Caco-2 (cell line): ENCODE measurements at regions not wholly inside any gene's neighbourhood (a gene's known extent, or its start where the extent isn't known, plus 50 kb on each side); places are given as distances from the start of the nearest gene placed in this dataset.

Source experiments
- BruUV-seq: library from RNA; stranded (reverse); fragments of 400-500 nt; replicated peaks from 2 replicates; lab custom pipeline; 2021; lab: Mats Ljungman, UMichigan
- CTCF ChIA-PET: fragments of 300-600 bp; sonication (Branson Sonifier 250); formaldehyde crosslinking; loops from one replicate; lab custom pipeline; 2022; ENCODE audit warnings: antibody characterized with exemption; lab: Charles Lee
- POLR2A ChIA-PET: fragments of 300-600 bp; sonication (Branson Sonifier 250); formaldehyde crosslinking; loops from one replicate; lab custom pipeline; 2022; ENCODE audit warnings: antibody characterized with exemption; lab: Charles Lee
- DNase-seq, 2 experiments: peaks; one replicate each; pipeline versions ENCODE4 v3.0.0 to v3.0.0-alpha.2; 2020 to 2022
- H3K27me3 ChIP-seq: replicated peaks from 2 replicates; pipeline ENCODE4 v1.6.0; 2011; ENCODE audit warnings: low read length; ENCODE audit not compliant: control insufficient read depth, insufficient read depth
- H3K36me3 ChIP-seq: 2 replicates; pipeline ENCODE4 v1.5.1; 2011; ENCODE audit warnings: low read length; ENCODE audit not compliant: control insufficient read depth, insufficient read depth
- H3K4me1 ChIP-seq: fragments of 250-450 bp; sonication (Bioruptor Pico); 2 replicates; pipeline ENCODE4 v1.5.1; 2020; ENCODE audit warnings: mild to moderate bottlenecking
- H3K4me3 ChIP-seq: 2 replicates; pipeline ENCODE4 v1.5.1; 2011; ENCODE audit warnings: low read depth, mild to moderate bottlenecking, control low read depth, low read length
- H3K9me3 ChIP-seq: fragments of 250-450 bp; sonication (Bioruptor Pico); 2 replicates; pipeline ENCODE4 v1.5.1; 2020; ENCODE audit warnings: mild to moderate bottlenecking, moderate library complexity
- H3K27ac Mint-ChIP-seq: one replicate; pipeline ENCODE4 v1.8.0; 2022; ENCODE audit warnings: mixed read lengths; ENCODE audit not compliant: unreplicated experiment
- H3K27me3 Mint-ChIP-seq: one replicate; pipeline ENCODE4 v1.8.0; 2022; ENCODE audit warnings: mixed read lengths; ENCODE audit not compliant: insufficient read depth, unreplicated experiment
- H3K36me3 Mint-ChIP-seq: one replicate; pipeline ENCODE4 v1.8.0; 2022; ENCODE audit warnings: mild to moderate bottlenecking, mixed read lengths; ENCODE audit not compliant: insufficient read depth, unreplicated experiment
- H3K4me1 Mint-ChIP-seq: one replicate; pipeline ENCODE4 v1.8.0; 2022; ENCODE audit warnings: low read depth, mixed read lengths; ENCODE audit not compliant: unreplicated experiment
- H3K4me3 Mint-ChIP-seq: one replicate; pipeline ENCODE4 v1.8.0; 2022; ENCODE audit warnings: mild to moderate bottlenecking, moderate library complexity, mixed read lengths; ENCODE audit not compliant: unreplicated experiment
- H3K9me3 Mint-ChIP-seq: one replicate; pipeline ENCODE4 v1.8.0; 2022; ENCODE audit warnings: mixed read lengths; ENCODE audit not compliant: unreplicated experiment
- intact Hi-C: fragments of 100-400 bp; cut with micrococcal nuclease; formaldehyde crosslinking; loops from one replicate; pipeline ENCODE4 v1.10.0; 2022; ENCODE audit not compliant: unreplicated experiment
- TF ChIP-seq, protein P1 (sequence below), 2 experiments: fragments of 200-600 bp in 1 of 2; IDR thresholded peaks; 1 replicate in 1 of 2; 2 replicates in 1 of 2; pipeline versions ENCODE4 v1.5.1 to v1.8.0; 2011 to 2022; ENCODE audit warnings: antibody characterized with exemption in 1 of 2, control low read depth in 1 of 2, inconsistent platforms in 1 of 2, low read depth in 1 of 2, low read length in 1 of 2, mild to moderate bottlenecking in 1 of 2, moderate library complexity in 1 of 2; ENCODE audit not compliant: insufficient read depth in 1 of 2, severe bottlenecking in 1 of 2, unreplicated experiment in 1 of 2

DNA sequence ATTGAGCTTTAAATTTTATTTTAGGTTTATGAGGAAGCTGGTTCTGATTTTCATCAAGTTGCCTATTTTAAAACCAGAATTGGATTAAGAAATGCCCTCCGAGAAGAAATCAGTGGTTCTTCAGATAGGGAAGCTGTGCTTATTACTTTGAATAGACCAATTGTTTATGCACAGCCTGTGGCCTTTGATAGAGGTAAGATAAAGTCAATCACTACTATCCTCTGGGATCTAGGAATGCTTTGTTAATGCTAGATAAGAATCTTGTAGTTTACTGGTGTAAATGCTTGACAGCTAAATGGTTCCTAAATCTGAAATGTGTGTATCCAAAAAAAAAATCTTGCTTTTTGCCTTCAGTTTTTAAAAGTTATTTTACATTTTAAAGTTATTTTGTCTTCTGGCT, 73.0 kb upstream of the ADAD1 start:
- CTCF ChIA-PET, result no interaction called here

DNA sequence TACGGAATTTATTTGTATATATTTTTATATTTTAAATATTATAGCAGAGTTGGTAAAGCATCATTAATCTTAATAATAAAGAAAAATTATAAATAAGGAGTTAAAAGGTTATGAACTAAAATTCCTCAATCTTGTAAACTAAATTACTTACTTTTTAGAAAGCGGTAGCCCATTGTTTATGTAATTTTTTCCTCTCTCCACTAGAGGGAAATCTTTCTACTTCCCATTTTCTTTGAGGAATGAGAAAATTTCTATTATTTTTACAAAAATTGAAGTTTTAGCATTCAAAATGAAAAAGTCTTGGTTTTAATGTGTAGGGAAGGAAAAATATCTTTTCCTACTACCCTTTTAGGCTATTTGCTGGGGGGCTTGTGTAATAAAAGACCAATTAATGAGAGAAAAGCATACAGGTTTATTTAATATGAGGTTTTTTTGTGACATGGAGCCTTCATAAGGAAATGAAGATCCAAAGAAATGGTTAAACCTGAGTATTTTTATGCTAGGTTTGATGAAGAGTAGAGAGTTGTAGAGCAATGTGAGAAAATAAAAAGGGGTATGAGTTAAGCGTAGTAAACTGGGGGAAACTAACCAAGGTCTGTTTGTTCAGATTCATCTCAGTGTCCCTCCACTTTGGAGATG, 68.7 kb upstream of the ADAD1 start:
- no peaks in the 10 kb centered on the region for H3K36me3 Mint-ChIP-seq
- no peaks in the 10 kb centered on the region for H3K9me3 Mint-ChIP-seq
- no TSS peak for BruUV-seq
- POLR2A ChIA-PET, result no interaction called here
- H3K27me3 ChIP-seq, result no peaks in the 10 kb centered on the region
- no peak overlapping the region for H3K27ac Mint-ChIP-seq
- H3K9me3 ChIP-seq, result no peaks in the 10 kb centered on the region
- no peaks in the 10 kb centered on the region for H3K36me3 ChIP-seq
- TF ChIP-seq, protein P1, sequence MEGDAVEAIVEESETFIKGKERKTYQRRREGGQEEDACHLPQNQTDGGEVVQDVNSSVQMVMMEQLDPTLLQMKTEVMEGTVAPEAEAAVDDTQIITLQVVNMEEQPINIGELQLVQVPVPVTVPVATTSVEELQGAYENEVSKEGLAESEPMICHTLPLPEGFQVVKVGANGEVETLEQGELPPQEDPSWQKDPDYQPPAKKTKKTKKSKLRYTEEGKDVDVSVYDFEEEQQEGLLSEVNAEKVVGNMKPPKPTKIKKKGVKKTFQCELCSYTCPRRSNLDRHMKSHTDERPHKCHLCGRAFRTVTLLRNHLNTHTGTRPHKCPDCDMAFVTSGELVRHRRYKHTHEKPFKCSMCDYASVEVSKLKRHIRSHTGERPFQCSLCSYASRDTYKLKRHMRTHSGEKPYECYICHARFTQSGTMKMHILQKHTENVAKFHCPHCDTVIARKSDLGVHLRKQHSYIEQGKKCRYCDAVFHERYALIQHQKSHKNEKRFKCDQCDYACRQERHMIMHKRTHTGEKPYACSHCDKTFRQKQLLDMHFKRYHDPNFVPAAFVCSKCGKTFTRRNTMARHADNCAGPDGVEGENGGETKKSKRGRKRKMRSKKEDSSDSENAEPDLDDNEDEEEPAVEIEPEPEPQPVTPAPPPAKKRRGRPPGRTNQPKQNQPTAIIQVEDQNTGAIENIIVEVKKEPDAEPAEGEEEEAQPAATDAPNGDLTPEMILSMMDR (IDR thresholded peaks at IDR 0.05; ENCODE audit: insufficient read depth in 1 of 2, low read depth in 1 of 2, low read length in 1 of 2, severe bottlenecking in 1 of 2, unreplicated experiment in 1 of 2), result peak in 1 of 2 experiments; percentile 47
- no peaks in the 10 kb centered on the region for H3K27me3 Mint-ChIP-seq
- no peak for DNase-seq
- no peak overlapping the region for H3K4me3 Mint-ChIP-seq
- intact Hi-C loops, result loop anchor here (1.0 to 2.0 kb wide), 2 partner anchors 141 to 267 kb away; no protein-coding TSS in a partner anchor
- CTCF ChIA-PET, result no interaction called here
- no peaks in the 10 kb centered on the region for H3K4me1 Mint-ChIP-seq
- no peak overlapping the region for H3K4me3 ChIP-seq
- H3K4me1 ChIP-seq, result no peaks in the 10 kb centered on the region

More for the DNA sequence above, 73.0 kb upstream of the ADAD1 start:
- H3K27me3 Mint-ChIP-seq, result no peaks in the 10 kb centered on the region
- no peaks in the 10 kb centered on the region for H3K36me3 ChIP-seq
- H3K4me1 ChIP-seq, result no peaks in the 10 kb centered on the region
- H3K36me3 Mint-ChIP-seq, result peaks cover 19% of the 10 kb centered on the region
- no peaks in the 10 kb centered on the region for H3K9me3 ChIP-seq
- POLR2A ChIA-PET, result no interaction called here
- H3K27me3 ChIP-seq, result no peaks in the 10 kb centered on the region
- no peak overlapping the region for H3K4me3 ChIP-seq
- TF ChIP-seq, protein P1 (IDR thresholded peaks at IDR 0.05; ENCODE audit: insufficient read depth in 1 of 2, low read depth in 1 of 2, low read length in 1 of 2, severe bottlenecking in 1 of 2, unreplicated experiment in 1 of 2), result no peak
- no TSS peak for BruUV-seq
- H3K9me3 Mint-ChIP-seq, result no peaks in the 10 kb centered on the region
- intact Hi-C loops, result no loop called here
- H3K27ac Mint-ChIP-seq, result no peak overlapping the region
- no peak overlapping the region for H3K4me3 Mint-ChIP-seq
- no peaks in the 10 kb centered on the region for H3K4me1 Mint-ChIP-seq
- no peak for DNase-seq

DNA sequence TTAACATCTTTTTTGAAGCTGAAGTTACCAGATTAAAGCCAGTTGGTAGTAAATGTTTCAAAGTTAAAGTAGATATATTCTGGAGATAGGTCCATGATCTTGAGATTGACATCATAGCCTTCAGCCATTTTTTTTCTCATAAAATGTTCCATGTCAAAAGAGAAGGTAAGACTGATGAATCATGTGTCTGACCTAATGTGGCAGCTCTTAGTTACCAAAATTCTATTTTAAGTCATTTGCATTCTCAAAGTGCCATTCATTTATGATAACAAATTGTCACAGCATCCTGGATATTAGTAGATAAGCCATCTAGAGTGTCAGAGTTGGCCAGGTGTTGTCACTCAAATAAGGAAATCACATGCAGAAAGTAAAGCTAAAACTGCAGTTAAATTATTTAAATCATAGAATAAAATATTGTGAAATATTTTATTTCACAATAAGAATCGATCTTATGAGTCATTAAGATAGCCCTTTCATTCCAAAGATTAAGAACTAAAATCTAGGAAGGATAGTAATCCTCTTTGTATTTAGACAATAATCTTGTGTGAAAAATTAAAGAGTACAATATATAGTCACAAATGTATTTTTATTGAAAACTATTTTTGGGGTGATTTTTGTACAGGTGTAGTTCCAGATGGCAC, 65.7 kb upstream of the ADAD1 start:
- no TSS peak for BruUV-seq
- H3K36me3 ChIP-seq, result no peaks in the 10 kb centered on the region
- no peaks in the 10 kb centered on the region for H3K4me1 ChIP-seq
- Mint-ChIP-seq H3K27ac (no peak overlapping the region), H3K4me3 (no peak overlapping the region), H3K9me3 (no peaks in the 10 kb centered on the region), H3K27me3 (no peaks in the 10 kb centered on the region), H3K36me3 (no peaks in the 10 kb centered on the region), H3K4me1 (no peaks in the 10 kb centered on the region)
- ChIA-PET POLR2A (no interaction called here), CTCF (no interaction called here)
- H3K4me3 ChIP-seq, result no peak overlapping the region
- H3K9me3 ChIP-seq, result no peaks in the 10 kb centered on the region
- TF ChIP-seq, protein P1 (IDR thresholded peaks at IDR 0.05; ENCODE audit: insufficient read depth in 1 of 2, low read depth in 1 of 2, low read length in 1 of 2, severe bottlenecking in 1 of 2, unreplicated experiment in 1 of 2), result no peak
- no peak for DNase-seq
- intact Hi-C loops, result no loop called here
- H3K27me3 ChIP-seq, result no peaks in the 10 kb centered on the region
